ENCODE measurements at regions not wholly inside any gene's neighbourhood (a gene's known extent, or its start where the extent isn't known, plus 50 kb on each side); places are given as distances from the start of the nearest gene placed in this dataset.

DNA sequence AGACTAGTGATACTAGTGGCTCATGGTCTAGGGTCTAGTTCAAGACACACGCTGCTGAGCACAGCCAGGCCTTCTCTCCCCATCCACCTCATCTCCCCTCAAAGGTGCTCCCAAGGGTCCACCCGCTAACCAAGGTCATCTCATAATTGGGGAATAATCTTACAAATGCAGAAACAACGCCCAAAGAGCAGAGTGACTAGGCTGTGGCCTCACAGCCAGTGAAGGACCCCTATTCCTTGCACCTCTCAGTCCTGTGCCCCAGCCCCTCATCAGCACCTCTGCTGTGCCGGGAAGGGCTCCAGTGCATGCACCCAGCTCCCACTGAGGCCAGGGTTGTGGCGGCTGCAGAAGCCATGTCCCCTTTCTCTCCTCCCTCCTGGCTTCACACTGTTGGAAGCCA lies 286.9 kb downstream of the UACA start:
- TF ChIP-seq GATA2 (IDR thresholded peaks at IDR 0.05; ENCODE audit: low read depth, low read length) = no peak
- no peak for TF ChIP-seq GATA3 (IDR thresholded peaks at IDR 0.05; ENCODE audit: low read depth, low read length)
